NB4 (cell line): ENCODE measurements at regions not wholly inside any gene's neighbourhood (a gene's known extent, or its start where the extent isn't known, plus 50 kb on each side); places are given as distances from the start of the nearest gene placed in this dataset.

Experiments used
- DNase-seq: peaks from one replicate; pipeline ENCODE4 v3.0.0; 2010; ENCODE audit warnings: low read depth
- H3K4me3 ChIP-seq: one replicate; pipeline ENCODE4 v1.5.1; 2011; ENCODE audit warnings: mild to moderate bottlenecking, low read depth, low read length, moderate library complexity
- MYC ChIP-seq: IDR thresholded peaks from 2 replicates; pipeline ENCODE4 v1.6.1; 2011; ENCODE audit warnings: low read depth, low read length
- POLR2A ChIP-seq: IDR thresholded peaks from 2 replicates; pipeline ENCODE4 v1.6.1; 2011; ENCODE audit warnings: mild to moderate bottlenecking; ENCODE audit not compliant: insufficient read length; ENCODE audit errors: extremely low read depth
- TF ChIP-seq, protein P1 (sequence below): IDR thresholded peaks from 2 replicates; pipeline ENCODE4 v1.6.1; 2011; ENCODE audit warnings: low read depth, low read length
- TF ChIP-seq, protein P2 (sequence below): IDR thresholded peaks from one replicate; pipeline ENCODE4 v1.5.1; 2012; ENCODE audit warnings: low read depth, low read length

DNA sequence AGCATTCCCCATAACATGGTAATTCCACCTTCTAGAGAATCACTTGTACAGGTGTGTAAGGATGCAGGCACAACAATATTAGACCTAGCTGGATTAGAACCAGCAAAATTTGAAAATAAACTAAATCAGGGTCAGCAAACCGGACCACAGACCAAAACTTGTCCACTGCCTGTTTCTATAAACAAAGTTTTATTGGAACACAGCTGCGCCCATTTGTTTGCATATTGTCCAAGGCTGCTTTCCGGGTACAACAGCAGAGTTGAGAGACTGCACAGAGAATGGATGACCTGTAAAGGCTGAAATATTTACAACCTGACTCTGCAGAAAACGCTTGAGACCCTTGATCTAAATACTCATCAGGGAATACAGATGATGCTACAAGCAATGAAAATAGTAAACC, 73.6 kb upstream of the SLC45A1 start:
- no peak overlapping the region for H3K4me3 ChIP-seq
- TF ChIP-seq, protein P1, sequence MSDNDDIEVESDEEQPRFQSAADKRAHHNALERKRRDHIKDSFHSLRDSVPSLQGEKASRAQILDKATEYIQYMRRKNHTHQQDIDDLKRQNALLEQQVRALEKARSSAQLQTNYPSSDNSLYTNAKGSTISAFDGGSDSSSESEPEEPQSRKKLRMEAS = no peak
- no peak for TF ChIP-seq MYC
- TF ChIP-seq, protein P2, sequence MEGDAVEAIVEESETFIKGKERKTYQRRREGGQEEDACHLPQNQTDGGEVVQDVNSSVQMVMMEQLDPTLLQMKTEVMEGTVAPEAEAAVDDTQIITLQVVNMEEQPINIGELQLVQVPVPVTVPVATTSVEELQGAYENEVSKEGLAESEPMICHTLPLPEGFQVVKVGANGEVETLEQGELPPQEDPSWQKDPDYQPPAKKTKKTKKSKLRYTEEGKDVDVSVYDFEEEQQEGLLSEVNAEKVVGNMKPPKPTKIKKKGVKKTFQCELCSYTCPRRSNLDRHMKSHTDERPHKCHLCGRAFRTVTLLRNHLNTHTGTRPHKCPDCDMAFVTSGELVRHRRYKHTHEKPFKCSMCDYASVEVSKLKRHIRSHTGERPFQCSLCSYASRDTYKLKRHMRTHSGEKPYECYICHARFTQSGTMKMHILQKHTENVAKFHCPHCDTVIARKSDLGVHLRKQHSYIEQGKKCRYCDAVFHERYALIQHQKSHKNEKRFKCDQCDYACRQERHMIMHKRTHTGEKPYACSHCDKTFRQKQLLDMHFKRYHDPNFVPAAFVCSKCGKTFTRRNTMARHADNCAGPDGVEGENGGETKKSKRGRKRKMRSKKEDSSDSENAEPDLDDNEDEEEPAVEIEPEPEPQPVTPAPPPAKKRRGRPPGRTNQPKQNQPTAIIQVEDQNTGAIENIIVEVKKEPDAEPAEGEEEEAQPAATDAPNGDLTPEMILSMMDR = no peak
- TF ChIP-seq POLR2A = no peak
- DNase-seq = no peak

DNA sequence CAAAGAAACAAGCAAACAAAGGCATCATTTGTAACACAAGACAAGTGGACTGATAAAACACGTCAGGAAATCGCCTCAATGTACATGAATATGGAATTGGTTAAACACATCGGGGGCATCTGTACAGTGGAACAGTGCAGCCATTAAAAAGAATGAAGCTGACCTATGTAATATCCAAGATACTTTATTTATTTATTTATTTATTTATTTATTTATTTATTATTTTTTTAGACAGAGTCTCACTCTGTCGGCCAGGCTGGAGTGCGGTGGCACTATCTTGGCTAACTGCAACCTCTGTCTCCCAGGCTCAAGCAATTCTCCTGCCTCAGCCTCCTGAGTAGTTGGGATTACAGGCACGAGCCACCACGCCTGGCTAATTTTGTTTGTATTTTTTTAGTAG, 75.4 kb upstream of the SLC45A1 start:
- no peak overlapping the region for H3K4me3 ChIP-seq
- TF ChIP-seq, protein P2 = no peak
- TF ChIP-seq POLR2A = no peak
- TF ChIP-seq MYC = no peak
- TF ChIP-seq, protein P1 = no peak
- no peak for DNase-seq

DNA sequence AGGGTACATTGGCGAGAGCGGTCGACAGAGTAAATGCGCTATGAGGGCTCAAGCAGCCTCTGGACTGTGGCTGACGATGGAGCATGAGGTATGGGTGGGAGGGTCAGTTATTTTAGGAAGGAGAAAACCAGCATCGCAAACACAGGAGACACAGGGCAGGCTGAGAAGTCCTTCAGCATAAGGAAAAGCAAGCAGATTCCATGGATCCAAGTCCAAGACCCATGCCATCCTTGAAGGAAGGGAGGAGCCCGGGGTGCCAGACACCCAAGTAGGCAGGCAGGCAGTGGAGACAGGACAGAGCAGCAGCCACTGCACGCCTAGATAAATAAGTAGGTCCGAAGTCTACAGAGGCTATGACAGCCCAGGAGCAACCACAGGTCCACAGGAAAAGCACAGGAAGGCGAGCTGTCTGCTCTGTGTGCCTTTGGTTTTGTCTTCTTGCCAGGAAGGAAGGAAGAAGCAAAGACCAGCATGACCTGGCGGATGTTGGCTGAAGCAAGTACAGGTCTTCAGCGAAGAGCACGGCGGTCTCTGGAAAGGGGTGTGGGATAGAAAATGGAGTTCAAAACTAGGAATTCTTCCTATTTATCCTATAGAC, 76.4 kb upstream of the SLC45A1 start:
- DNase-seq = no peak

DNA sequence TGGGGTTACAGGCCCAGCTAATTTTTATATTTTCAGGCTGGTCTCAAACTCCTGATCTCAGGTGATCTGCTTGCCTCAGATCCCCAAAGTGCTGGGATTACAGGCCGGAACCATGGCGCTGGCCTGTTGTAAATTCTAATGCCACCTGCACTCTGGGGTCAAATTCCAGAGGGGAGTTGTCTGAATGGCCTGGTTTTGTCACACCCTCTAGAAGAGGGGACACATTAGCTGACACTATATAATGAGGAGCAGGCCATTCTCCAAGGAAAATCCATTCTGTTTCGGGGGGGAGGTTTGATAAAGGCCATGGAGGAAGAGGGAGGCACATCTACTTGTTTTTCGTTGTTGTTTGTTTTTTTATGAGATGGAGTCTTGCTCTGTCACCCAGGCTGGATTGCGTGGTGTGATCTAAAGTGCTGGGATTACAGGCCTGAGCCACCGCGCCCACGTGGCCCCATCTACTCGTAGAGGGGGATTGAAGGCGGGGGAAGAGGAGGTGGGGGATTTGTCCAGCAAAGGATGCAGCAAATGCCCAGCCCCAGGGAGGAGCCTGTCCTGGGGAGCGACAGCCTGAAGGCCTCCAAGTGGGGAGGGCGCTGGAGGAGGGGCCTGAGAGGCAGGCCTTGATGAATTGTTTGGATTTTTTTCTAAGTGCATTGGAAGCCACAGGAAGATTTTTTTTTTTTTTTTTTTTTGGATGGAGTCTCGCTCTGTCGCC, 78.4 kb upstream of the SLC45A1 start:
- no peak overlapping the region for H3K4me3 ChIP-seq
- DNase-seq = no peak
- TF ChIP-seq, protein P2 = no peak
- TF ChIP-seq POLR2A (no peak), MYC (no peak)
- TF ChIP-seq, protein P1 = no peak

More for the DNA sequence above, 76.4 kb upstream of the SLC45A1 start:
- no peak overlapping the region for H3K4me3 ChIP-seq
- TF ChIP-seq POLR2A = no peak
- no peak for TF ChIP-seq MYC
- TF ChIP-seq, protein P2 = no peak
- TF ChIP-seq, protein P1 = no peak

DNA sequence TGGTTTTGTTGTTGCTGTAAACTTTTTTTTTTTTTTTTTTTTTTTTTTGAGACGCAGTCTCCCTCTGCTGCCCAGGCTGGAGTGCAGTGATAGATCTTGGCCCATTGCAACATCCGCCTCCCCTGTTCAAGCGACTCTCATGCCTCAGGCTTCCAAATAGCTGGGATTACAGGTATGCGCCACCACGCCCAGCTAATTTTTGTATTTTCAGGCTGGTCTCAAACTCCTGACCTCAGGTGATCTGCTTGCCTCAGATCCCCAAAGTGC, 78.9 kb upstream of the SLC45A1 start:
- no peak for DNase-seq
- no peak for TF ChIP-seq MYC
- no peak for TF ChIP-seq POLR2A
- TF ChIP-seq, protein P2 = peak; percentile 13
- no peak overlapping the region for H3K4me3 ChIP-seq
